ENCODE measurements at regions not wholly inside any gene's neighbourhood (a gene's known extent, or its start where the extent isn't known, plus 50 kb on each side); places are given as distances from the start of the nearest gene placed in this dataset.
"Not testable (repeated sequence)": the region's sequence is repeated elsewhere in the genome, so short reads cannot be mapped to it uniquely, and the experiment has no call there.

- DNase-seq (ENCODE audit: low spot score), result no peak
Measured at GRCh38 chr1:81540216-81540615, 260.5 kb upstream of the ADGRL2 start.

GRCh38 chr1:81529014-81529413 lies 271.7 kb upstream of the ADGRL2 start:
- no peak for DNase-seq (ENCODE audit: low spot score)

- peak; percentile 15 for DNase-seq (ENCODE audit: low spot score)
Measured at GRCh38 chr1:81525085-81525484, 275.6 kb upstream of the ADGRL2 start.

- no peak for DNase-seq (ENCODE audit: low spot score)
Measured at GRCh38 chr1:81519987-81520386, 280.7 kb upstream of the ADGRL2 start.

- peak; percentile 17 for DNase-seq (ENCODE audit: low spot score)
Measured at GRCh38 chr1:81517987-81518386, 282.7 kb upstream of the ADGRL2 start.

- no peak for DNase-seq (ENCODE audit: low spot score)
Measured at GRCh38 chr1:81513796-81514354, 286.9 kb upstream of the ADGRL2 start.

- DNase-seq (ENCODE audit: low spot score), result no peak
Measured at GRCh38 chr1:81512252-81513003, 288.3 kb upstream of the ADGRL2 start.

GRCh38 chr1:81511281-81511680 lies 289.5 kb upstream of the ADGRL2 start:
- DNase-seq (ENCODE audit: low spot score), result no peak

- DNase-seq (ENCODE audit: low spot score), result no peak
Measured at GRCh38 chr1:81510701-81511100, 290.0 kb upstream of the ADGRL2 start.

- DNase-seq (ENCODE audit: low spot score), result no peak
Measured at GRCh38 chr1:81509594-81509993, 291.1 kb upstream of the ADGRL2 start.

- no peak for DNase-seq (ENCODE audit: low spot score)
Measured at GRCh38 chr1:81506699-81507098, 294.0 kb upstream of the ADGRL2 start.

- DNase-seq (ENCODE audit: low spot score), result no peak
Measured at GRCh38 chr1:81505831-81506230, 294.9 kb upstream of the ADGRL2 start.

- DNase-seq (ENCODE audit: low spot score), result not testable (repeated sequence)
Measured at GRCh38 chr1:81504820-81505219, 295.9 kb upstream of the ADGRL2 start.

- not testable (repeated sequence) for DNase-seq (ENCODE audit: low spot score)
Measured at GRCh38 chr1:81502705-81503104, 298.0 kb upstream of the ADGRL2 start.

- DNase-seq (ENCODE audit: low spot score), result not testable (repeated sequence)
Measured at GRCh38 chr1:81501485-81501884, 299.2 kb upstream of the ADGRL2 start.

GRCh38 chr1:81499487-81499886 lies 301.2 kb upstream of the ADGRL2 start:
- no peak for DNase-seq (ENCODE audit: low spot score)

- no peak for DNase-seq (ENCODE audit: low spot score)
Measured at GRCh38 chr1:81498471-81499462, 302.0 kb upstream of the ADGRL2 start.

- DNase-seq (ENCODE audit: low spot score), result no peak
Measured at GRCh38 chr1:81496349-81496748, 304.4 kb upstream of the ADGRL2 start.

GRCh38 chr1:81493102-81493869 lies 307.4 kb upstream of the ADGRL2 start:
- no peak for DNase-seq (ENCODE audit: low spot score)

GRCh38 chr1:81492628-81493027 lies 308.1 kb upstream of the ADGRL2 start:
- DNase-seq (ENCODE audit: low spot score), result no peak

- DNase-seq (ENCODE audit: low spot score), result no peak
Measured at GRCh38 chr1:81490614-81491013, 310.1 kb upstream of the ADGRL2 start.

GRCh38 chr1:81489372-81489934 lies 311.3 kb upstream of the ADGRL2 start:
- no peak for DNase-seq (ENCODE audit: low spot score)

All from HuH-7 (cell line).